ENCODE measurements at regions not wholly inside any gene's neighbourhood (a gene's known extent, or its start where the extent isn't known, plus 50 kb on each side); places are given as distances from the start of the nearest gene placed in this dataset.

- Histone ChIP-seq H3K9me3 (no peaks in the 10 kb centered on the region), H3K4me1 (peaks cover 0 to 9% (median 0%) of the 10 kb centered on the region in 9 donors), H3K36me3 (no peaks in the 10 kb centered on the region), H3K27me3 (no peaks in the 10 kb centered on the region), H3K27ac (no peak overlapping the region), H3K4me3 (no peak overlapping the region)
- no peak for TF ChIP-seq CTCF (IDR thresholded peaks at IDR 0.05)
- intact Hi-C loops (cut with DNase I) = no loop called here
- no peak for ATAC-seq
- WGBS, 2 donors = 81 to 87% methylated on average over 4 of the region's 4 CpGs
- DNase-seq = no peak
These were observed 338.8 kb upstream of the PPARGC1A start for GRCh38 chr4:24228692-24229091.

GRCh38 chr4:24226667-24227066, 336.8 kb upstream of the PPARGC1A start:
- Histone ChIP-seq H3K36me3 (no peaks in the 10 kb centered on the region), H3K9me3 (no peaks in the 10 kb centered on the region), H3K4me1 (peaks cover 0 to 9% (median 0%) of the 10 kb centered on the region in 9 donors), H3K27me3 (no peaks in the 10 kb centered on the region), H3K4me3 (no peak overlapping the region), H3K27ac (no peak overlapping the region)
- TF ChIP-seq CTCF (IDR thresholded peaks at IDR 0.05) = no peak
- WGBS, 2 donors = 29 to 31% methylated on average over 4 of the region's 4 CpGs
- no peak for DNase-seq
- intact Hi-C loops (cut with DNase I) = no loop called here
- peak in 1 of 8 donors; percentile 57 for ATAC-seq

GRCh38 chr4:24226023-24226422, 336.2 kb upstream of the PPARGC1A start:
- TF ChIP-seq CTCF (IDR thresholded peaks at IDR 0.05) = no peak
- H3K4me3 ChIP-seq = no peak overlapping the region
- intact Hi-C loops (cut with DNase I) = no loop called here
- WGBS, 2 donors = 49 to 57% methylated on average over 10 of the region's 10 CpGs
- no peak overlapping the region for H3K27ac ChIP-seq
- no peaks in the 10 kb centered on the region for H3K36me3 ChIP-seq
- H3K9me3 ChIP-seq = no peaks in the 10 kb centered on the region
- H3K27me3 ChIP-seq = no peaks in the 10 kb centered on the region
- peaks cover 0 to 9% (median 0%) of the 10 kb centered on the region in 9 donors for H3K4me1 ChIP-seq
- no peak for ATAC-seq
- DNase-seq = no peak

GRCh38 chr4:24224446-24224845, 334.6 kb upstream of the PPARGC1A start:
- DNase-seq (no peak), ATAC-seq (no peak)
- 91% methylated on average over 4 of the region's 4 CpGs for WGBS, 2 donors
- H3K27me3 ChIP-seq = no peaks in the 10 kb centered on the region
- no peaks in the 10 kb centered on the region for H3K9me3 ChIP-seq
- H3K36me3 ChIP-seq = no peaks in the 10 kb centered on the region
- H3K4me1 ChIP-seq = peaks cover 0 to 9% (median 0%) of the 10 kb centered on the region in 9 donors
- H3K27ac ChIP-seq = no peak overlapping the region
- TF ChIP-seq CTCF (IDR thresholded peaks at IDR 0.05) = no peak
- intact Hi-C loops (cut with DNase I) = no loop called here
- H3K4me3 ChIP-seq = no peak overlapping the region
